ENCODE measurements at regions not wholly inside any gene's neighbourhood (a gene's known extent, or its start where the extent isn't known, plus 50 kb on each side); places are given as distances from the start of the nearest gene placed in this dataset.

GRCh38 chr1:217106231-217106901 is 383.1 kb upstream of the ESRRG start:
- DNase-seq (ENCODE audit: low read depth) = no peak
- TF ChIP-seq CTCF (IDR thresholded peaks at IDR 0.05; ENCODE audit: low read length, missing control alignments) = no peak
- no peak overlapping the region for H3K4me3 ChIP-seq (replicated peaks; ENCODE audit: low read depth, low read length)

- H3K4me3 ChIP-seq (replicated peaks; ENCODE audit: low read depth, low read length) = no peak overlapping the region
- TF ChIP-seq CTCF (IDR thresholded peaks at IDR 0.05; ENCODE audit: low read length, missing control alignments) = no peak
- no peak for DNase-seq (ENCODE audit: low read depth)
Measured at GRCh38 chr1:217105437-217105836, 382.2 kb upstream of the ESRRG start.

GRCh38 chr1:217097819-217098218 is 374.6 kb upstream of the ESRRG start:
- no peak overlapping the region for H3K4me3 ChIP-seq (replicated peaks; ENCODE audit: low read depth, low read length)
- no peak for DNase-seq (ENCODE audit: low read depth)
- TF ChIP-seq CTCF (IDR thresholded peaks at IDR 0.05; ENCODE audit: low read length, missing control alignments) = no peak

GRCh38 chr1:217096200-217096599 is 373.0 kb upstream of the ESRRG start:
- H3K4me3 ChIP-seq (replicated peaks; ENCODE audit: low read depth, low read length) = no peak overlapping the region
- no peak for DNase-seq (ENCODE audit: low read depth)
- TF ChIP-seq CTCF (IDR thresholded peaks at IDR 0.05; ENCODE audit: low read length, missing control alignments) = no peak

- DNase-seq (ENCODE audit: low read depth) = no peak
- TF ChIP-seq CTCF (IDR thresholded peaks at IDR 0.05; ENCODE audit: low read length, missing control alignments) = no peak
- H3K4me3 ChIP-seq (replicated peaks; ENCODE audit: low read depth, low read length) = no peak overlapping the region
Measured at GRCh38 chr1:217095050-217095622, 371.9 kb upstream of the ESRRG start.

GRCh38 chr1:217091561-217091960 is 368.3 kb upstream of the ESRRG start:
- no peak for DNase-seq (ENCODE audit: low read depth)
- no peak for TF ChIP-seq CTCF (IDR thresholded peaks at IDR 0.05; ENCODE audit: low read length, missing control alignments)
- no peak overlapping the region for H3K4me3 ChIP-seq (replicated peaks; ENCODE audit: low read depth, low read length)

All from fibroblast of pulmonary artery (primary cell).